Mesenchymal stem cell (in vitro differentiated cells and primary cell): ENCODE measurements at regions not wholly inside any gene's neighbourhood (a gene's known extent, or its start where the extent isn't known, plus 50 kb on each side); places are given as distances from the start of the nearest gene placed in this dataset.

Source experiments
- DNase-seq: peaks from one replicate; pipeline ENCODE4 v3.0.0-alpha.2; 2013
- H2AFZ ChIP-seq: one replicate; pipeline ENCODE4 v1.6.1; 2013; ENCODE audit warnings: low read depth, mild to moderate bottlenecking, control low read depth, inconsistent platforms, low read length, moderate library complexity
- H2AK5ac ChIP-seq: 2 replicates; pipeline ENCODE4 v1.6.1; 2013; ENCODE audit warnings: low read length, moderate library complexity, mild to moderate bottlenecking, inconsistent platforms; ENCODE audit not compliant: severe bottlenecking
- H2BK120ac ChIP-seq: one replicate; pipeline ENCODE4 v1.6.1; 2013; ENCODE audit warnings: low read depth, mild to moderate bottlenecking, inconsistent platforms, low read length, moderate library complexity
- H2BK12ac ChIP-seq, 2 experiments: one replicate each; pipeline ENCODE4 v1.6.1; 2013; ENCODE audit warnings: inconsistent platforms in 2 of 2, low read length in 2 of 2, mild to moderate bottlenecking in 2 of 2, moderate library complexity in 2 of 2, control low read depth in 1 of 2
- H2BK15ac ChIP-seq: one replicate; pipeline ENCODE4 v1.6.1; 2013; ENCODE audit warnings: mild to moderate bottlenecking, low read depth, inconsistent platforms; ENCODE audit not compliant: poor library complexity, severe bottlenecking
- H2BK5ac ChIP-seq: 2 replicates; pipeline ENCODE4 v1.6.1; 2013; ENCODE audit warnings: low read depth, mild to moderate bottlenecking, low read length, control low read depth, inconsistent platforms; ENCODE audit not compliant: poor library complexity, severe bottlenecking
- H3K14ac ChIP-seq, 2 experiments: one replicate each; pipeline ENCODE4 v1.6.1; 2013; ENCODE audit warnings: inconsistent platforms in 2 of 2, low read length in 2 of 2, control low read depth in 1 of 2, mild to moderate bottlenecking in 1 of 2, moderate library complexity in 1 of 2
- H3K18ac ChIP-seq, 2 experiments: one replicate each; pipeline ENCODE4 v1.6.1; 2013; ENCODE audit warnings: inconsistent platforms in 2 of 2, low read length in 2 of 2, control low read depth in 1 of 2, low read depth in 1 of 2, mild to moderate bottlenecking in 1 of 2
- H3K23ac ChIP-seq, 2 experiments: one replicate each; pipeline ENCODE4 v1.6.1; 2013; ENCODE audit warnings: inconsistent platforms in 2 of 2, low read length in 2 of 2, mild to moderate bottlenecking in 2 of 2, moderate library complexity in 2 of 2, control low read depth in 1 of 2
- H3K27ac ChIP-seq: 2 replicates; pipeline ENCODE4 v1.5.1; 2013; ENCODE audit warnings: mild to moderate bottlenecking, moderate library complexity, low read length, control low read depth, inconsistent platforms; ENCODE audit not compliant: poor library complexity, severe bottlenecking
- H3K27me3 ChIP-seq, 2 experiments: 2 replicates each; pipeline versions ENCODE4 v1.6.1 to v1.7.0; 2013; ENCODE audit warnings: low read length in 2 of 2, mild to moderate bottlenecking in 2 of 2, moderate library complexity in 2 of 2, control low read depth in 1 of 2, inconsistent platforms in 1 of 2; ENCODE audit not compliant: control insufficient read depth in 1 of 2, insufficient read depth in 1 of 2
- H3K36me3 ChIP-seq, 2 experiments: 2 replicates each; pipeline versions ENCODE4 v1.6.1 to v1.7.0; 2013; ENCODE audit warnings: low read length in 2 of 2, control low read depth in 1 of 2, inconsistent platforms in 1 of 2, low read depth in 1 of 2, mild to moderate bottlenecking in 1 of 2; ENCODE audit not compliant: insufficient read depth in 2 of 2, control insufficient read depth in 1 of 2
- H3K4ac ChIP-seq, 2 experiments: one replicate each; pipeline ENCODE4 v1.6.1; 2013; ENCODE audit warnings: inconsistent platforms in 2 of 2, low read length in 2 of 2, mild to moderate bottlenecking in 2 of 2, moderate library complexity in 2 of 2, control low read depth in 1 of 2, low read depth in 1 of 2
- H3K4me1 ChIP-seq: 2 replicates; pipeline ENCODE4 v1.6.1; 2013; ENCODE audit warnings: low read depth, low read length, control low read depth; ENCODE audit not compliant: control insufficient read depth, insufficient read depth
- H3K4me2 ChIP-seq: 2 replicates; pipeline ENCODE4 v1.6.1; 2013; ENCODE audit warnings: low read length, mild to moderate bottlenecking, inconsistent platforms; ENCODE audit not compliant: poor library complexity, severe bottlenecking
- H3K4me3 ChIP-seq, 2 experiments: 2 replicates each; pipeline versions ENCODE4 v1.5.1 to v1.7.0; 2013; ENCODE audit warnings: low read length in 2 of 2, mild to moderate bottlenecking in 2 of 2, control low read depth in 1 of 2, low read depth in 1 of 2; ENCODE audit not compliant: insufficient read depth in 1 of 2
- H3K79me1 ChIP-seq: replicated peaks from 2 replicates; pipeline ENCODE4 v1.6.1; 2013; ENCODE audit warnings: mild to moderate bottlenecking, control low read depth, low read length, inconsistent platforms; ENCODE audit not compliant: poor library complexity, severe bottlenecking
- H3K9ac ChIP-seq: 2 replicates; pipeline ENCODE4 v1.7.0; 2013; ENCODE audit warnings: mild to moderate bottlenecking, low read length, moderate library complexity
- H3K9me3 ChIP-seq: 2 replicates; pipeline ENCODE4 v1.7.0; 2013; ENCODE audit warnings: mild to moderate bottlenecking, low read length; ENCODE audit not compliant: control insufficient read depth
- H4K8ac ChIP-seq: one replicate; pipeline ENCODE4 v1.6.1; 2013; ENCODE audit warnings: inconsistent platforms, mild to moderate bottlenecking, low read length, moderate library complexity
- H4K91ac ChIP-seq: one replicate; pipeline ENCODE4 v1.6.1; 2013; ENCODE audit warnings: mild to moderate bottlenecking, low read length, inconsistent platforms
- WGBS: methylation state at CpG from one replicate; pipeline ENCODE4 v1.1.7; 2013; ENCODE audit warnings: mixed read lengths; 5-methylcytosine and 5-hydroxymethylcytosine counted together

DNA sequence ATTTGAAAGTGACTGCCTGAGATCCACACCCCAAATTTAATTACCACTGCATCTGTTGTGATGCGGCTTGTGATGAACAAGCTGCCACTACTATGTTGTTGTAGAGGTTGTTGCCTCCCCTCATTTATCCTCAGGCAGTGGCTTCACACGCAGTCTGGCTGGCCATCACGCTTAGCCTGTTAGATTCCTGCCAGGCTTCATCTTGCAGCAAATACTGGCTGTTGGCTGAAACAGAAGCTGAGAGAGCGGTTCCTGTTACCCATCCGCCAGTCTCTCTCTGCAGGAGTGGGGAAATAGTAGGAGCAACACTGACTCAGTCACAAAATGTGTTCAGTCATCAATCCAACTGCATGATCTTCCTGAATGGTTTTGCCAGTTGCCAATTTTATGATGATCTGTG is 934.4 kb downstream of the FLRT2 start:
- H3K27ac ChIP-seq: no peak overlapping the region
- no peak overlapping the region for H2BK15ac ChIP-seq
- no peak overlapping the region for H2BK5ac ChIP-seq
- no peaks in the 10 kb centered on the region for H3K27me3 ChIP-seq
- H3K23ac ChIP-seq: no peak overlapping the region
- WGBS: 94% methylated on average over 5 of the region's 5 CpGs
- peak overlapping the region in 1 of 2 experiments; percentile 55 for H3K14ac ChIP-seq
- H4K8ac ChIP-seq: no peak overlapping the region
- H3K4me2 ChIP-seq: no peak overlapping the region
- DNase-seq: no peak
- peak overlapping the region in 1 of 2 experiments; percentile 21 for H3K18ac ChIP-seq
- H3K9ac ChIP-seq: no peak overlapping the region
- H3K4ac ChIP-seq: no peak overlapping the region
- peak overlapping the region; percentile 23 for H2AFZ ChIP-seq
- H4K91ac ChIP-seq: no peak overlapping the region
- H3K4me3 ChIP-seq: no peak overlapping the region
- no peaks in the 10 kb centered on the region for H3K36me3 ChIP-seq
- H2AK5ac ChIP-seq: no peak overlapping the region
- peaks cover 1% of the 10 kb centered on the region for H3K4me1 ChIP-seq
- no peak overlapping the region for H2BK12ac ChIP-seq
- H3K79me1 ChIP-seq: no peaks in the 10 kb centered on the region
- H3K9me3 ChIP-seq: no peaks in the 10 kb centered on the region
- H2BK120ac ChIP-seq: no peak overlapping the region

DNA sequence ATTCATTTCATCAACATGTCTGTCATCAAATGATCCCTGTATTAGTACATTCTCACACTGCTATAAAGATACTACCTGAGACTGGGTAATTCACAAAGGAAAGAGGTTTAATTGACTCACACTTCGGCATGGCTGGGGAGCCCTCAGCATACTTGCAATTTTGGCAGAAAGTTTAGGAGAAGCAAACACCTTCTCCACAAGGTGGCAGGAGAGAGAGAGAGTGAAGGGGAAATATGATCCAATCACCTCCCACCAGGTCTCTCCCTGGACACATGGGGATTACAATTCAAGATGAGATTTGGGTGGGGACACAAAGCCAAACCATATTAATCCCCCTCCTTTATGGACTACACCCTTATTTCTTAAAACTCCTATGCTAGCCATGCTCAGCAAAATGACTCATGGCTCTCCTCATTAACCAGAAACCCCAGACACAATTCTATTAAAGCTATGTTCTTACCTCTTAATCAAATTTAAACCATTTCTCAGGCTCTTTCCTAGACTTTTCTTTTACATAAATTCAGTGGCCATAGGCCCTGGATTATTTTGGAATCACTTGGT is 932.3 kb downstream of the FLRT2 start:
- H3K9ac ChIP-seq: no peak overlapping the region
- H2BK15ac ChIP-seq: no peak overlapping the region
- no peak overlapping the region for H4K8ac ChIP-seq
- no peak overlapping the region for H2BK5ac ChIP-seq
- no peak overlapping the region for H3K4ac ChIP-seq
- no peak overlapping the region for H3K23ac ChIP-seq
- peaks cover 1% of the 10 kb centered on the region for H3K4me1 ChIP-seq
- H3K36me3 ChIP-seq: no peaks in the 10 kb centered on the region
- H2AFZ ChIP-seq: no peak overlapping the region
- H3K79me1 ChIP-seq: no peaks in the 10 kb centered on the region
- H3K4me2 ChIP-seq: no peak overlapping the region
- no peaks in the 10 kb centered on the region for H3K27me3 ChIP-seq
- H3K14ac ChIP-seq: no peak overlapping the region
- H3K4me3 ChIP-seq: no peak overlapping the region
- peak; percentile 36 for DNase-seq
- WGBS: 60% methylated on average over 1 of the region's 1 CpG
- no peak overlapping the region for H2BK12ac ChIP-seq
- H2BK120ac ChIP-seq: no peak overlapping the region
- H2AK5ac ChIP-seq: no peak overlapping the region
- no peaks in the 10 kb centered on the region for H3K9me3 ChIP-seq
- H3K27ac ChIP-seq: no peak overlapping the region
- H3K18ac ChIP-seq: no peak overlapping the region
- H4K91ac ChIP-seq: no peak overlapping the region

DNA sequence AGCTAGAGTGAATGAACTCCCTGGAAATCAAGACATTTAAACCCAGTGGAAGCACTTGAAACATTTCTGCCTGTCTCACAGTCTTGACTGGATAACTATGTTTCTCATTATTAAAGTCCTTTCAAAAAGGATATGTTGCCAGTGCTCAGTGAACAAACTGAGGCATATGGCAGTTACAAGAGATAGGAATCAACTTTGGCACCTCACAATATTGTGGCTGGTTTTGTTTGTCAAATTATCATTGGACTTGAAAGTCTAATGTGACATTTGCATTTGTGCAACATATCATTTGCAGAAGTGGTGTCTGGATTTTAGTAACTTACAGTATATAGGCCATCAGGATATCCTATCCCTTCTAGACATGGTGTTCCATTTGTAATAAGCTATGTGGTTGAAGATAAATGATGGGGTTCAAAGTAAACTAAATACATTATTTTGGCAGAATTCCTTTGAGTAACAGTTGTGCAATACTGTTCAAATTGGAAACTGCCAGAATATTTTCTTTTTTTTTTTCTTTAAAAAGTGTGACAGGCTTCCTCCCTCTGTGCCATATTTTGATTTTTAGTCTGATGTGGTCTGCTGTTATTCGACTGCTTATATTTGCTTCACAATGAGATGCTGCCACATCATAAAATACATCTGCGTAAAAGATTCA is 927.7 kb downstream of the FLRT2 start:
- H3K4me3 ChIP-seq: no peak overlapping the region
- H2BK5ac ChIP-seq: no peak overlapping the region
- no peak overlapping the region for H3K14ac ChIP-seq
- no peak overlapping the region for H2BK12ac ChIP-seq
- no peak overlapping the region for H3K9ac ChIP-seq
- H3K4ac ChIP-seq: no peak overlapping the region
- no peak overlapping the region for H2AK5ac ChIP-seq
- no peak overlapping the region for H2AFZ ChIP-seq
- no peaks in the 10 kb centered on the region for H3K4me1 ChIP-seq
- H3K27me3 ChIP-seq: no peaks in the 10 kb centered on the region
- DNase-seq: no peak
- H3K79me1 ChIP-seq: no peaks in the 10 kb centered on the region
- no peak overlapping the region for H3K23ac ChIP-seq
- H4K91ac ChIP-seq: no peak overlapping the region
- H2BK15ac ChIP-seq: no peak overlapping the region
- no peak overlapping the region for H4K8ac ChIP-seq
- no peaks in the 10 kb centered on the region for H3K36me3 ChIP-seq
- H3K4me2 ChIP-seq: no peak overlapping the region
- no CpG with 5 or more reads among the region's 2 CpGs for WGBS
- H3K9me3 ChIP-seq: no peaks in the 10 kb centered on the region
- H2BK120ac ChIP-seq: no peak overlapping the region
- H3K27ac ChIP-seq: no peak overlapping the region
- no peak overlapping the region for H3K18ac ChIP-seq

GRCh38 chr14:86450085-86450484 is 920.1 kb downstream of the FLRT2 start:
- H4K8ac ChIP-seq: no peak overlapping the region
- H2AFZ ChIP-seq: no peak overlapping the region
- H3K27ac ChIP-seq: no peak overlapping the region
- no peak overlapping the region for H2BK120ac ChIP-seq
- no peaks in the 10 kb centered on the region for H3K27me3 ChIP-seq
- no peak for DNase-seq
- no peak overlapping the region for H3K18ac ChIP-seq
- H3K9me3 ChIP-seq: no peaks in the 10 kb centered on the region
- no peak overlapping the region for H3K4me3 ChIP-seq
- WGBS: 83% methylated on average over 1 of the region's 1 CpG
- H3K36me3 ChIP-seq: no peaks in the 10 kb centered on the region
- H3K79me1 ChIP-seq: no peaks in the 10 kb centered on the region
- no peaks in the 10 kb centered on the region for H3K4me1 ChIP-seq
- H4K91ac ChIP-seq: no peak overlapping the region
- no peak overlapping the region for H3K4ac ChIP-seq
- H3K9ac ChIP-seq: no peak overlapping the region
- H3K4me2 ChIP-seq: no peak overlapping the region
- H2AK5ac ChIP-seq: no peak overlapping the region
- no peak overlapping the region for H2BK15ac ChIP-seq
- H2BK5ac ChIP-seq: no peak overlapping the region
- no peak overlapping the region for H3K23ac ChIP-seq
- H3K14ac ChIP-seq: no peak overlapping the region
- no peak overlapping the region for H2BK12ac ChIP-seq
